Stimulated activated CD4-positive, alpha-beta T cell treated with anti-CD3 and anti-CD28 coated beads, Interleukin-15, amount 100 ng/mL, for 48 hours (primary cell): ENCODE measurements at regions not wholly inside any gene's neighbourhood (a gene's known extent, or its start where the extent isn't known, plus 50 kb on each side); places are given as distances from the start of the nearest gene placed in this dataset.

ENCODE experiments used
- DNase-seq, 2 donors: peaks; one replicate each; pipeline ENCODE4 v3.0.0-alpha.2; 2020; ENCODE audit warnings: low read depth in 2 of 2

DNA sequence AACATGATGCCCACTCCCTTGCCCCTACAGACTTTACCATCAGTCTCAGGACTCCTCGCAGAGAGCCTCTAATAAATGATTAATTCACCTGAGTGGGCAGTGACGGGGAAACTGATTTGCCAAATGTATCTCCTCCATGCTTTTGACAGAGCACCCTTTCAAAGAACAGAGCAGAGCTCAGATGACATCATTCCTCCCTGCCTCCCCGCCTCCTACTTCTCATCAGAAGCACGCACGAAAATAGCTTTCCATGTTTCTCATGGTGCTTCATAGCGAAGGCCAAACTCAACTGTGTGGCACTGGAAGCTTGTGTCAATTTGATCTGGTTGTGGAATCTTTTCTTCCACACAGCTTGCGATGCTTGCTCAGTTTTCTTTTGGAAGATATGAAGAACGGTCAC is 442.5 kb downstream of the RPS24 start:
- no peak for DNase-seq

GRCh38 chr10:78476844-78477243 is 443.2 kb downstream of the RPS24 start:
- no peak for DNase-seq

DNA sequence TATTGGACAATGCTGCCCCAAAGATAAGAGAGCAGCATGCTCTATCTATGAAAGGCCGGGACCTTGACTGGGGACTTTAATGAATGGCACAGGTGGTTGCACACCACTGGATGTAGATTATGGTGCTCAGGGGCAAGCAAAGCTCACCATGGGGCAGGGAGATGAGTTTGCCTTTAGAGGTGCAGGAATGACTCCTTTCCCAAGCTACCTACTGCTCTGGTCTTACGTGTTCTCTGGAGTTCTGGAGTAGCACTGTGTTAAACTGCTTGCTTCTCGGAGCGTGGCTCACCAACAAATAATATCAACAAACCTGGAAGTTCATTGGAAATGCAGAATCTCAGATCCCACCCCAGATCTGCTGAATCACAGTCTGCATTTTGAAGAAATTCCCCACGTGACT is 445.3 kb downstream of the RPS24 start:
- DNase-seq = no peak

DNA sequence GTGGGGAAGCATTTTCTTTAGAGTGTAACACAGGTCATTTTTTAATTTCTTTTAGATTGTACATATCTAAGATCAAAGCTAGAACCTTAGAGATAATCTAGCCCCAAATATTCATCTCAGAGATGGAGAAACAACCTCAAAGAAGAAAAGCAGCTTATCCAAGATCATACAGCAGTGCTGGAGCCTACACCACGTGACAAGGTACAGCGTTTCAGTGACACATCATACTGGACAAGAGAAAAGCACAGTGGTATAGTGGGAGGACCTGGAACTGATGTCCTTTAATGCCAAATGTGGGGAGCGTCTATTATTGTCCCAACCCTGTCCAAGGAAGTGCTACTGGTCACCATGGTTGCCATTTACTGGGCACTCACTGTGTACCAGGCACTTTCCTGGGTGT is 445.8 kb downstream of the RPS24 start:
- DNase-seq = no peak

GRCh38 chr10:78481842-78482241 is 448.2 kb downstream of the RPS24 start:
- no peak for DNase-seq

- no peak for DNase-seq
These were observed 450.0 kb downstream of the RPS24 start for GRCh38 chr10:78483641-78484040.

GRCh38 chr10:78489034-78489433 is 455.4 kb downstream of the RPS24 start:
- DNase-seq = no peak

DNA sequence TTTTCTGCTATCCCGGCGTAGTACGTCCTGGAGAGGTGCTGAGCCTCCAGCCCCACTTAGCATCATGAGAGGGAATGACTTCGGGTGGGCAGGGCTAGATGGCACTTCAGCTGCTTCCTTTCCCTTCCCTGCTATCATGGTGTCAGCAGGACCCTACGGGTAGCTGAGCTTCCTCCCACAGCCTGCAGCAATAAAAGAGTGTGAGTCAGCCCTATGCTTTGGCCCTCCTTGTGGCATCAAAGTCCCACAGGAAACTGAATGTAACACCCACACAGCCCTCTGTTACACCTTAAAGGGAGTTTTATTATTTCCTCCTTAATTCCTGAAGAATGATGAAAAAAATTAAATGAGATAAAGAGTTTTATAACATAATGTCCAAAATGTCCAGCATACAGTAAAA is 458.1 kb downstream of the RPS24 start:
- no peak for DNase-seq

DNA sequence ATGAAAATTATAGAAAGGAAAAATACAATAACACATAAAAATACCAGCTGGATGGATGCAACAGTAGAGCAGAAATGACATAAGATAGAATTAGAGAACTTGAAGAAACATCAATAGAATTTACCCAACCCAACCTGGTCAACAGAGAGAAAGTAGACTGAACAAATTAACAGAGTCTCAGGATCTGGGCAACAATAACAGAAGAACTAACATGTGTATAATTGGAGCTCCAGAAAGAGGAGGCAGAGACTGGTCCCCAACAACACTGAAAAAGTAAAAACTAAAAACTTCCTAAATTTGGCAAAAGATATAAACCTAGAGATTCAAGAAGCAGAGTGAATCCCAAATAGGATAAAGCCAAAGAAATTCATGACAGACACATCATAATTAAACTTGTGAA is 458.8 kb downstream of the RPS24 start:
- no peak for DNase-seq

DNA sequence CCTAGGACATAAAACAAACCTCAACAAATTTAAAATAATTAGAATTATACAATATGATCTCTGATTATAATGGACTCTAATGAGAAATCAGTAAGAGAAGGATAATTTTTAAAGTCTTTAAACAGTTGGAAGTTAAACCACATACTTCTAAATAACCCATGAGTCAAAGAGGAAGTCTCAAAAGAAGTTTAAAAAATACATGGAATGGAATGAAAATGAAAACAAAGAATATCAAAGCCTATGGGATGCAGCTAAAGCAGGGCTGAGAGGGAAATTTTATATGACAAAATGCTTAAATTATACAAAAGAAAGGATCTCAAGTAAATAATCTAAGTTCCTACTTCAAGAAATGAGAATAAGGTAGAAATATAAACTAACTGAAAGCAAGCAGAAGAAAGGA is 460.5 kb downstream of the RPS24 start:
- no peak for DNase-seq

- DNase-seq = no peak
These were observed 468.7 kb downstream of the RPS24 start for GRCh38 chr10:78502210-78502936.

- no peak for DNase-seq
These were observed 470.5 kb downstream of the RPS24 start for GRCh38 chr10:78504181-78504580.

GRCh38 chr10:78505657-78506056 is 472.0 kb downstream of the RPS24 start:
- no peak for DNase-seq

- DNase-seq = no peak
These were observed 473.0 kb downstream of the RPS24 start for GRCh38 chr10:78506614-78507013.

- DNase-seq = no peak
These were observed 474.0 kb downstream of the RPS24 start for GRCh38 chr10:78507510-78508160.

GRCh38 chr10:78508955-78509748 is 475.5 kb downstream of the RPS24 start:
- DNase-seq = no peak

GRCh38 chr10:78510566-78511323 is 477.1 kb downstream of the RPS24 start:
- DNase-seq = no peak

DNA sequence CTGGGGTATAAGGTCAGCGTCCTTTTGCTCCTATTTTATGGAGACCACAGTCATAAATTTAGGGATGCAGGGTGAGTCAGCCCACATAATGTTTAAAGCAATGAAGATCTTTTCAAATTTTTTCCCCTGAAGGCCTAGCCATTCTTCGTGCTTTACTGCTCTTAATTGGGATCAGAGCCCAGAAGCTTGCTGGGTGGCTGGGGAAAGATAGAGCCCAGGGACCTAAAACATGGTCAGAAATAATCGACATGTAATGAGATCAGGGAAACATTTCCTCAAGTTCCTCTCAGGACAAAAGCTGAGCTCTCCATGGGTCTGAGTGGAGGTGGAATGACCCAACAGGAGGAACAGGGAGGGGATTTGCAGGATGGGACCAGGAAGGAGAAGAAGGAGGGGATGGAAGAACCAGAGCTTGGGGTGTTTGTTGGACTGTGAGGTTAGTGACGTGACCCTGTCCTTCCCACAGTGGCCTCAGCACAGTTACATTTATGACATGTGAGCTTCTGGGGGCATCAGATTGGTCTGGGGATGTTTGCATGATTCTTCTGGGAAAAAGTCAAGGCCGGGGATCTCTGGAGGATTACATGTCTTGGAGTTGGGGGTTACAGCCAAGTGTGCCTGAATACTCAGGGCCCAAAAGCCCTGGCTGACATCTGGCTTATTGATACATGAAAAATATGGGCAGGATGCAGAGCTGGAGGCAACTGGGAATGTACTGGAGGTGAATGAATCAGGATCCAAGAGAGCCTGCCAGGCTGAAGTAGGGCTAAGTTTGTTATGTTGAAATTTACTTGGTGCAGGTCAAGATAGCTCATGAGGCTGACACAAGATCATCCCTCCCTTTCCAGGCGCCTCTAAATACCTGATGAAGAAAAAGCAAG is 477.9 kb downstream of the RPS24 start:
- no peak for DNase-seq

GRCh38 chr10:78512205-78512550 is 478.5 kb downstream of the RPS24 start:
- DNase-seq = no peak

GRCh38 chr10:78513330-78513729 is 479.7 kb downstream of the RPS24 start:
- no peak for DNase-seq

- no peak for DNase-seq
These were observed 480.3 kb downstream of the RPS24 start for GRCh38 chr10:78513986-78514385.
